GM12892 (cell line): ENCODE measurements at regions not wholly inside any gene's neighbourhood (a gene's known extent, or its start where the extent isn't known, plus 50 kb on each side); places are given as distances from the start of the nearest gene placed in this dataset.

Experiments used
- POLR2A ChIP-seq: IDR thresholded peaks from 2 replicates; pipeline ENCODE4 v1.6.1; 2011; ENCODE audit warnings: low read depth, low read length, control low read depth
- POLR2AphosphoS5 ChIP-seq: IDR thresholded peaks from 2 replicates; pipeline ENCODE4 v1.6.1; 2011; ENCODE audit warnings: low read depth, low read length, control low read depth
- TAF1 ChIP-seq: IDR thresholded peaks from 2 replicates; pipeline ENCODE4 v1.6.1; 2011; ENCODE audit warnings: low read depth, mild to moderate bottlenecking, control low read depth, low read length, borderline replicate concordance

GRCh38 chr13:73704587-73704986 is 429.6 kb downstream of the KLF12 start:
- TF ChIP-seq POLR2A (no peak), TAF1 (no peak), POLR2AphosphoS5 (no peak)
